Thoracic aorta (tissue), 2 donors: ENCODE measurements at regions not wholly inside any gene's neighbourhood (a gene's known extent, or its start where the extent isn't known, plus 50 kb on each side); places are given as distances from the start of the nearest gene placed in this dataset.

Source experiments
- ATAC-seq: fragments of 150-250 bp; one replicate; pipeline ENCODE4 v1.8.0; 2017; ENCODE audit warnings: low read depth; ENCODE audit not compliant: insufficient number of reproducible peaks, low FRiP score
- DNase-seq: peaks from one replicate; pipeline ENCODE4 v3.0.0-alpha.2; 2020; ENCODE audit warnings: low spot score
- H3K27ac ChIP-seq, 2 donors: fragments of 200-600 bp; sonication (generic); 1 replicate in 1 of 2; 2 replicates in 1 of 2; pipeline ENCODE4 v1.5.1; 2016; ENCODE audit warnings: mild to moderate bottlenecking in 2 of 2, moderate library complexity in 2 of 2
- H3K27me3 ChIP-seq: fragments of 200-600 bp; sonication (generic); replicated peaks from 2 replicates; pipeline ENCODE4 v1.6.0; 2016; ENCODE audit warnings: mild to moderate bottlenecking; ENCODE audit not compliant: insufficient read depth
- H3K36me3 ChIP-seq: fragments of 200-600 bp; sonication (generic); one replicate; pipeline ENCODE4 v1.5.1; 2016
- H3K4me1 ChIP-seq, 2 donors: fragments of 200-600 bp; sonication (generic); 1 replicate in 1 of 2; 2 replicates in 1 of 2; pipeline versions ENCODE4 v1.5.1 to v1.6.0; 2016; ENCODE audit warnings: low read depth in 2 of 2, mild to moderate bottlenecking in 1 of 2; ENCODE audit not compliant: control insufficient read depth in 1 of 2
- H3K4me3 ChIP-seq: fragments of 200-600 bp; sonication (generic); 2 replicates; pipeline ENCODE4 v1.5.1; 2016; ENCODE audit warnings: mild to moderate bottlenecking
- H3K9me3 ChIP-seq: fragments of 200-600 bp; sonication (generic); 2 replicates; pipeline ENCODE4 v1.5.1; 2016
- TF ChIP-seq, protein P1 (sequence below): fragments of 200-600 bp; sonication (generic); IDR thresholded peaks from one replicate; pipeline ENCODE4 v1.5.1; 2019; ENCODE audit warnings: antibody characterized with exemption

- H3K27ac ChIP-seq: no peak overlapping the region
- DNase-seq (no peak), ATAC-seq (no peak)
- H3K36me3 ChIP-seq: no peaks in the 10 kb centered on the region
- no peak overlapping the region for H3K4me3 ChIP-seq
- peaks cover 10 to 24% of the 10 kb centered on the region in 2 donors for H3K4me1 ChIP-seq
- no peaks in the 10 kb centered on the region for H3K27me3 ChIP-seq
- TF ChIP-seq, protein P1, sequence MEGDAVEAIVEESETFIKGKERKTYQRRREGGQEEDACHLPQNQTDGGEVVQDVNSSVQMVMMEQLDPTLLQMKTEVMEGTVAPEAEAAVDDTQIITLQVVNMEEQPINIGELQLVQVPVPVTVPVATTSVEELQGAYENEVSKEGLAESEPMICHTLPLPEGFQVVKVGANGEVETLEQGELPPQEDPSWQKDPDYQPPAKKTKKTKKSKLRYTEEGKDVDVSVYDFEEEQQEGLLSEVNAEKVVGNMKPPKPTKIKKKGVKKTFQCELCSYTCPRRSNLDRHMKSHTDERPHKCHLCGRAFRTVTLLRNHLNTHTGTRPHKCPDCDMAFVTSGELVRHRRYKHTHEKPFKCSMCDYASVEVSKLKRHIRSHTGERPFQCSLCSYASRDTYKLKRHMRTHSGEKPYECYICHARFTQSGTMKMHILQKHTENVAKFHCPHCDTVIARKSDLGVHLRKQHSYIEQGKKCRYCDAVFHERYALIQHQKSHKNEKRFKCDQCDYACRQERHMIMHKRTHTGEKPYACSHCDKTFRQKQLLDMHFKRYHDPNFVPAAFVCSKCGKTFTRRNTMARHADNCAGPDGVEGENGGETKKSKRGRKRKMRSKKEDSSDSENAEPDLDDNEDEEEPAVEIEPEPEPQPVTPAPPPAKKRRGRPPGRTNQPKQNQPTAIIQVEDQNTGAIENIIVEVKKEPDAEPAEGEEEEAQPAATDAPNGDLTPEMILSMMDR: no peak
- H3K9me3 ChIP-seq: no peaks in the 10 kb centered on the region
These were observed 935.1 kb downstream of the SLITRK1 start for GRCh38 chr13:82947191-82947621.

- Histone ChIP-seq H3K27ac (no peak overlapping the region), H3K4me3 (no peak overlapping the region), H3K27me3 (no peaks in the 10 kb centered on the region), H3K4me1 (peaks cover 6 to 15% of the 10 kb centered on the region in 2 donors), H3K9me3 (no peaks in the 10 kb centered on the region), H3K36me3 (no peaks in the 10 kb centered on the region)
- DNase-seq (no peak), ATAC-seq (no peak)
- TF ChIP-seq, protein P1: no peak
These were observed 943.6 kb downstream of the SLITRK1 start for GRCh38 chr13:82938644-82939043.

DNA sequence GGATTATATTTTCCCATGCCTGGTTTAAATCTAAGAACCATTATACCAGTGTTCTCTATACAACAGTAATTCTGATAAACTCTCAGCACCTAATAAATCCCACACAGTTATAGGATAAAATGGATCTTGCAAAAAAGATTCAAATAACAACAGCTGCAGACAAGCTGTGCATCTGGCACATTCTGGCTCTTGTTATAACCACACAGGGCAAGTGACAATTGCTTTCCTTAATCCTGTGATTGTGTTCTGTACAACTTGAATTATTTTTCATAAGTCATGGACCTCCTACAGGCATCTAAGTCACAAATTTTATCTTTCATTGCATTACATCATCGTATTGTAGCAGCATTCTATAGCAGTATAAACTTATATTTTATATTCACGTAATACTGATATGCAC, 948.3 kb downstream of the SLITRK1 start:
- H3K9me3 ChIP-seq: no peaks in the 10 kb centered on the region
- H3K4me3 ChIP-seq: no peak overlapping the region
- DNase-seq (no peak), ATAC-seq (no peak)
- H3K27me3 ChIP-seq: no peaks in the 10 kb centered on the region
- H3K36me3 ChIP-seq: no peaks in the 10 kb centered on the region
- TF ChIP-seq, protein P1: no peak
- H3K4me1 ChIP-seq: no peaks in the 10 kb centered on the region
- H3K27ac ChIP-seq: no peak overlapping the region

- no peaks in the 10 kb centered on the region for H3K36me3 ChIP-seq
- no peaks in the 10 kb centered on the region for H3K4me1 ChIP-seq
- no peak for ATAC-seq
- TF ChIP-seq, protein P1: no peak
- no peaks in the 10 kb centered on the region for H3K27me3 ChIP-seq
- no peak for DNase-seq
- H3K9me3 ChIP-seq: no peaks in the 10 kb centered on the region
- no peak overlapping the region for H3K27ac ChIP-seq
- H3K4me3 ChIP-seq: no peak overlapping the region
These were observed 957.2 kb downstream of the SLITRK1 start for GRCh38 chr13:82925114-82925513.

GRCh38 chr13:82917984-82918383, 964.3 kb downstream of the SLITRK1 start:
- TF ChIP-seq, protein P1: no peak
- ATAC-seq: no peak

More at GRCh38 chr13:82917984-82918383, 964.3 kb downstream of the SLITRK1 start:
- H3K4me3 ChIP-seq: no peak overlapping the region
- no peaks in the 10 kb centered on the region for H3K9me3 ChIP-seq
- no peak for DNase-seq
- no peak overlapping the region for H3K27ac ChIP-seq
- no peaks in the 10 kb centered on the region for H3K4me1 ChIP-seq
- H3K27me3 ChIP-seq: no peaks in the 10 kb centered on the region
- H3K36me3 ChIP-seq: no peaks in the 10 kb centered on the region
